Panc1 (cell line): ENCODE measurements at regions not wholly inside any gene's neighbourhood (a gene's known extent, or its start where the extent isn't known, plus 50 kb on each side); places are given as distances from the start of the nearest gene placed in this dataset.

Experiments used
- ATAC-seq: fragments of 200-7000 bp; cut with Tn5 transposase; 2 replicates; pipeline ENCODE4 v1.9.1; 2020; ENCODE audit warnings: mild to moderate bottlenecking, moderate library complexity
- BruUV-seq: library from RNA; stranded (reverse); fragments of 400-500 nt; replicated peaks from 2 replicates; lab custom pipeline; 2021; lab: Mats Ljungman, UMichigan
- CTCF ChIA-PET: fragments of 300-600 bp; sonication (Branson Sonifier 250); formaldehyde crosslinking; loops from one replicate; lab custom pipeline; 2022; ENCODE audit warnings: antibody characterized with exemption; lab: Charles Lee
- POLR2A ChIA-PET: fragments of 300-600 bp; sonication (Branson Sonifier 250); formaldehyde crosslinking; loops from one replicate; lab custom pipeline; 2022; ENCODE audit warnings: antibody characterized with exemption; lab: Charles Lee
- DNase-seq: peaks from one replicate; pipeline ENCODE4 v3.0.0-alpha.2; 2010; ENCODE audit warnings: low read depth, low spot score
- H3K27ac ChIP-seq: 2 replicates; pipeline ENCODE4 v1.5.1; 2011; ENCODE audit warnings: mild to moderate bottlenecking, low read length, inconsistent platforms
- H3K27me3 ChIP-seq: fragments of 200-500 bp; sonication (Bioruptor generic); 2 replicates; pipeline ENCODE4 v1.6.0; 2014; ENCODE audit warnings: low read length, inconsistent platforms; ENCODE audit not compliant: control insufficient read depth, insufficient read depth
- H3K36me3 ChIP-seq: fragments of 200-500 bp; sonication (Bioruptor generic); 2 replicates; pipeline ENCODE4 v1.5.1; 2014; ENCODE audit warnings: inconsistent platforms, mild to moderate bottlenecking, low read length, moderate library complexity; ENCODE audit not compliant: control insufficient read depth, insufficient read depth
- H3K4me1 ChIP-seq: 2 replicates; pipeline ENCODE4 v1.5.1; 2011; ENCODE audit warnings: inconsistent platforms, mild to moderate bottlenecking, low read length, moderate library complexity; ENCODE audit not compliant: control insufficient read depth, insufficient read depth
- H3K4me3 ChIP-seq, 2 experiments: 2 replicates each; pipeline ENCODE4 v1.5.1; 2011 to 2012; ENCODE audit warnings: low read depth in 2 of 2, low read length in 2 of 2, mild to moderate bottlenecking in 2 of 2, inconsistent platforms in 1 of 2, moderate library complexity in 1 of 2
- H3K9me3 ChIP-seq: fragments of 200-500 bp; sonication (Bioruptor generic); 2 replicates; pipeline ENCODE4 v1.5.1; 2014; ENCODE audit warnings: low read depth, mild to moderate bottlenecking, inconsistent platforms, low read length, moderate library complexity; ENCODE audit not compliant: control insufficient read depth, insufficient read depth
- CTCF ChIP-seq: fragments of 450-650 bp; IDR thresholded peaks from 2 replicates; pipeline ENCODE4 v1.5.1; 2017; ENCODE audit warnings: mild to moderate bottlenecking
- POLR2AphosphoS5 ChIP-seq: IDR thresholded peaks from 2 replicates; pipeline ENCODE4 v1.6.1; 2012; ENCODE audit warnings: mild to moderate bottlenecking, low read depth, low read length, moderate library complexity
- SIN3A ChIP-seq: IDR thresholded peaks from 2 replicates; pipeline ENCODE4 v1.6.1; 2012; ENCODE audit warnings: low read depth, mild to moderate bottlenecking, low read length, moderate library complexity, borderline replicate concordance; ENCODE audit not compliant: insufficient read depth
- TCF7L2 ChIP-seq: IDR thresholded peaks from 2 replicates; pipeline ENCODE4 v1.6.1; 2011; ENCODE audit warnings: mild to moderate bottlenecking, low read depth, low read length, inconsistent platforms
- in situ Hi-C: cut with HindIII; loops from 2 replicates; pipeline ENCODE4 v1.10.0; 2016; ENCODE audit warnings: low sequenced_read_pairs, low pct_unique_long_range_greater_than_20kb
- intact Hi-C: fragments of 100-400 bp; cut with micrococcal nuclease; formaldehyde crosslinking; loops from one replicate; pipeline ENCODE4 v1.10.0; 2022; ENCODE audit not compliant: unreplicated experiment
- TF ChIP-seq, protein P1 (sequence below), 2 experiments: IDR thresholded peaks; 2 replicates each; pipeline ENCODE4 v1.6.1; 2011 to 2012; ENCODE audit warnings: low read depth in 2 of 2, control low read depth in 1 of 2, low read length in 1 of 2, mild to moderate bottlenecking in 1 of 2, moderate library complexity in 1 of 2; ENCODE audit not compliant: insufficient read depth in 1 of 2

DNA sequence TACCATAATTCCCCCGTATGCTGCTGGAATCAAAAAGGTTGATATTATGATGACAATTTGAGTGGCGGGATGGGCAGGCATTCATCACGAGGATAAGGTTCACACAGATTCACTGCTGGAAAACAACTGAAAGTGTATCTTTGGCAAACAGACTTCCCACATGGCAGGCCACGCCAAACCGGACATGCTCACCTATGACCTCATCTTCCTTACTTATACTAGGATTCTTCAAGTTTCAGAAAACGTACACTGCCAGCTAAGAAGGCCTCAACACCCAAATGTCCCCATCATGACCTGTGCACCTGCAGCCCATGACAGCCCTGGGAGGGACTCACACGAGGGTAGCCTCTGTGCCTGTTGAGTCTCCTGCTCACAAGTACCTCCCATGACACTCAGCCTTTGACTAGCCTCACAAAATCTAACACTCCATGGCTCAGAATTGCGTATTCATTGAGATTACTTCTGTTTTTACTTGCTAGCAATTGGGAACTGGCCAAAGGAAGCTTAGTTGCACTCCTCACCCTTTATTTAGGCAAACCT, 259.0 kb upstream of the GHITM start:
- ATAC-seq (no peak), DNase-seq (no peak)
- no peak overlapping the region for H3K4me3 ChIP-seq
- no peaks in the 10 kb centered on the region for H3K4me1 ChIP-seq
- in situ Hi-C loops (no loop called here), intact Hi-C loops (no loop called here)
- H3K36me3 ChIP-seq: no peaks in the 10 kb centered on the region
- no peaks in the 10 kb centered on the region for H3K9me3 ChIP-seq
- CTCF ChIA-PET: no interaction called here
- no peaks in the 10 kb centered on the region for H3K27me3 ChIP-seq
- TF ChIP-seq, protein P1, sequence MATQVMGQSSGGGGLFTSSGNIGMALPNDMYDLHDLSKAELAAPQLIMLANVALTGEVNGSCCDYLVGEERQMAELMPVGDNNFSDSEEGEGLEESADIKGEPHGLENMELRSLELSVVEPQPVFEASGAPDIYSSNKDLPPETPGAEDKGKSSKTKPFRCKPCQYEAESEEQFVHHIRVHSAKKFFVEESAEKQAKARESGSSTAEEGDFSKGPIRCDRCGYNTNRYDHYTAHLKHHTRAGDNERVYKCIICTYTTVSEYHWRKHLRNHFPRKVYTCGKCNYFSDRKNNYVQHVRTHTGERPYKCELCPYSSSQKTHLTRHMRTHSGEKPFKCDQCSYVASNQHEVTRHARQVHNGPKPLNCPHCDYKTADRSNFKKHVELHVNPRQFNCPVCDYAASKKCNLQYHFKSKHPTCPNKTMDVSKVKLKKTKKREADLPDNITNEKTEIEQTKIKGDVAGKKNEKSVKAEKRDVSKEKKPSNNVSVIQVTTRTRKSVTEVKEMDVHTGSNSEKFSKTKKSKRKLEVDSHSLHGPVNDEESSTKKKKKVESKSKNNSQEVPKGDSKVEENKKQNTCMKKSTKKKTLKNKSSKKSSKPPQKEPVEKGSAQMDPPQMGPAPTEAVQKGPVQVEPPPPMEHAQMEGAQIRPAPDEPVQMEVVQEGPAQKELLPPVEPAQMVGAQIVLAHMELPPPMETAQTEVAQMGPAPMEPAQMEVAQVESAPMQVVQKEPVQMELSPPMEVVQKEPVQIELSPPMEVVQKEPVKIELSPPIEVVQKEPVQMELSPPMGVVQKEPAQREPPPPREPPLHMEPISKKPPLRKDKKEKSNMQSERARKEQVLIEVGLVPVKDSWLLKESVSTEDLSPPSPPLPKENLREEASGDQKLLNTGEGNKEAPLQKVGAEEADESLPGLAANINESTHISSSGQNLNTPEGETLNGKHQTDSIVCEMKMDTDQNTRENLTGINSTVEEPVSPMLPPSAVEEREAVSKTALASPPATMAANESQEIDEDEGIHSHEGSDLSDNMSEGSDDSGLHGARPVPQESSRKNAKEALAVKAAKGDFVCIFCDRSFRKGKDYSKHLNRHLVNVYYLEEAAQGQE (IDR thresholded peaks at IDR 0.05; ENCODE audit: insufficient read depth in 1 of 2, low read depth in 2 of 2, low read length in 1 of 2): no peak
- TF ChIP-seq TCF7L2 (no peak), CTCF (no peak), SIN3A (no peak), POLR2AphosphoS5 (no peak)
- no peak overlapping the region for H3K27ac ChIP-seq
- BruUV-seq: no TSS peak
- POLR2A ChIA-PET: no interaction called here

DNA sequence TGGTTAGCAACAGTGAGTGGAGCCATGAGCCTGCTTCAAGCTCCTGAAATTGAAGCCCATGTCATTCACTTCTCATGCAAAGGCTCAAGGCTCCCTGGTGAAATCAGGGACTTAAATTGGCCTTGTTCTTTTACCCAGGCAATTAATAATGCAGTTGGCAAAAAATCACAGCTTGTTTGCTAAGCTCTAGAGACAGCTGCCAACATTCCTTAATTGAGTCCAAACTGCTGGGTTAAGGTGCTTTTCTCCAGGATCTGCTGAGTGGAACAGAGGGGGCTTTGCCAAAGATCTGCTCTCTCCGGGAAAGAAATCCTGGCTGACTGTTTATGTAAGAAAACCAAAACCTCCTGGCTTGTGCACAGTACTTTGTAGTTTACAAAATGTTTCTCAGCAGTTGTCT, 257.6 kb upstream of the GHITM start:
- no peak overlapping the region for H3K4me3 ChIP-seq
- no peaks in the 10 kb centered on the region for H3K4me1 ChIP-seq
- ChIA-PET POLR2A (no interaction called here), CTCF (no interaction called here)
- no peak for DNase-seq
- no peaks in the 10 kb centered on the region for H3K27me3 ChIP-seq
- H3K9me3 ChIP-seq: no peaks in the 10 kb centered on the region
- intact Hi-C loops: no loop called here
- TF ChIP-seq POLR2AphosphoS5 (no peak), TCF7L2 (no peak), CTCF (no peak), SIN3A (no peak)
- TF ChIP-seq, protein P1 (IDR thresholded peaks at IDR 0.05; ENCODE audit: insufficient read depth in 1 of 2, low read depth in 2 of 2, low read length in 1 of 2): no peak
- BruUV-seq: no TSS peak
- H3K27ac ChIP-seq: no peak overlapping the region
- no peak for ATAC-seq
- in situ Hi-C loops: no loop called here
- no peaks in the 10 kb centered on the region for H3K36me3 ChIP-seq
